GM23338 (cell line): ENCODE measurements at regions not wholly inside any gene's neighbourhood (a gene's known extent, or its start where the extent isn't known, plus 50 kb on each side); places are given as distances from the start of the nearest gene placed in this dataset.

Experiments used
- ATAC-seq: fragments of 200-7000 bp; cut with Tn5 transposase; 3 replicates; pipeline ENCODE4 v1.9.1; 2020
- DNase-seq: peaks from one replicate; pipeline ENCODE4 v3.0.0-alpha.2; 2015; ENCODE audit warnings: low spot score
- H2AFZ ChIP-seq: fragments of 200-600 bp; sonication (generic); 2 replicates; pipeline ENCODE4 v1.8.0; 2016; ENCODE audit warnings: antibody characterized with exemption, mild to moderate bottlenecking, moderate library complexity
- H3F3A ChIP-seq: fragments of 200-600 bp; sonication (generic); replicated peaks from 2 replicates; pipeline ENCODE4 v1.8.0; 2017; ENCODE audit warnings: antibody characterized with exemption, mixed run types, low read depth
- H3K27ac ChIP-seq: fragments of 200-600 bp; sonication (generic); 2 replicates; pipeline ENCODE4 v1.6.1; 2016; ENCODE audit warnings: low read depth
- H3K27me3 ChIP-seq: fragments of 200-600 bp; sonication (generic); 2 replicates; pipeline ENCODE4 v1.8.0; 2016; ENCODE audit warnings: mild to moderate bottlenecking, mixed run types, moderate library complexity; ENCODE audit not compliant: insufficient read depth
- H3K36me3 ChIP-seq: fragments of 200-600 bp; sonication (generic); 2 replicates; pipeline ENCODE4 v1.8.0; 2016; ENCODE audit warnings: mild to moderate bottlenecking; ENCODE audit not compliant: insufficient read depth
- H3K4me1 ChIP-seq: fragments of 200-600 bp; sonication (generic); 2 replicates; pipeline ENCODE4 v1.8.0; 2016; ENCODE audit warnings: mild to moderate bottlenecking, moderate library complexity; ENCODE audit not compliant: insufficient read depth
- H3K4me2 ChIP-seq: fragments of 200-600 bp; sonication (generic); 2 replicates; pipeline ENCODE4 v1.7.1; 2017; ENCODE audit warnings: mixed run types
- H3K4me3 ChIP-seq: fragments of 200-600 bp; sonication (generic); 2 replicates; pipeline ENCODE4 v1.6.1; 2016; ENCODE audit warnings: mixed run types
- H3K79me2 ChIP-seq: fragments of 200-600 bp; sonication (generic); replicated peaks from 2 replicates; pipeline ENCODE4 v1.8.0; 2017; ENCODE audit warnings: mild to moderate bottlenecking; ENCODE audit not compliant: insufficient read depth
- H3K9me2 ChIP-seq: fragments of 200-600 bp; sonication (generic); 2 replicates; pipeline ENCODE4 v1.8.0; 2017; ENCODE audit not compliant: insufficient read depth
- H4K20me1 ChIP-seq: fragments of 200-600 bp; sonication (generic); replicated peaks from 2 replicates; pipeline ENCODE4 v1.8.0; 2017; ENCODE audit warnings: mild to moderate bottlenecking; ENCODE audit not compliant: insufficient read depth
- H3K27ac Mint-ChIP-seq: 2 replicates; pipeline ENCODE4 v1.8.0; 2020; ENCODE audit warnings: inconsistent platforms, mild to moderate bottlenecking, moderate library complexity, mixed read lengths
- H3K27me3 Mint-ChIP-seq: 3 replicates; pipeline ENCODE4 v1.8.0; 2022; ENCODE audit warnings: low read depth, mild to moderate bottlenecking, moderate library complexity, mixed read lengths, inconsistent platforms; ENCODE audit not compliant: insufficient read depth, poor library complexity
- H3K36me3 Mint-ChIP-seq: 3 replicates; pipeline ENCODE4 v1.8.0; 2021; ENCODE audit warnings: low read depth, mild to moderate bottlenecking, inconsistent platforms, moderate library complexity, mixed read lengths
- H3K4me1 Mint-ChIP-seq: 3 replicates; pipeline ENCODE4 v1.8.0; 2020; ENCODE audit warnings: mild to moderate bottlenecking, inconsistent platforms, mixed read lengths
- H3K4me3 Mint-ChIP-seq: 3 replicates; pipeline ENCODE4 v1.8.0; 2021; ENCODE audit warnings: moderate library complexity, mild to moderate bottlenecking, inconsistent platforms, mixed read lengths
- H3K9me3 Mint-ChIP-seq: 3 replicates; pipeline ENCODE4 v1.8.0; 2020; ENCODE audit warnings: moderate library complexity, mild to moderate bottlenecking, inconsistent platforms, mixed read lengths
- ETS1 ChIP-seq: IDR thresholded peaks from 2 replicates; pipeline ENCODE4 v1.6.1; 2016; ENCODE audit warnings: antibody characterized with exemption
- EZH2 ChIP-seq: fragments of 200-600 bp; sonication (generic); IDR thresholded peaks from one replicate; pipeline ENCODE4 v1.8.0; 2017; ENCODE audit warnings: antibody characterized with exemption, mild to moderate bottlenecking, low read depth; ENCODE audit not compliant: unreplicated experiment
- EZH2phosphoT487 ChIP-seq: fragments of 200-600 bp; sonication (generic); IDR thresholded peaks from one replicate; pipeline ENCODE4 v1.8.1; 2018; ENCODE audit warnings: antibody characterized with exemption; ENCODE audit not compliant: unreplicated experiment
- POLR2AphosphoS5 ChIP-seq: IDR thresholded peaks from 2 replicates; pipeline ENCODE4 v1.6.1; 2016; ENCODE audit warnings: antibody characterized with exemption, low read depth
- STAT1 ChIP-seq: IDR thresholded peaks from one replicate; pipeline ENCODE4 v1.6.1; 2016; ENCODE audit warnings: antibody characterized with exemption; ENCODE audit not compliant: unreplicated experiment
- ZNF114 ChIP-seq: fragments of 250-450 bp; sonication (Bioruptor Pico); IDR thresholded peaks from 2 replicates; pipeline ENCODE4 v1.5.0; 2020; ENCODE audit warnings: mild to moderate bottlenecking, moderate library complexity
- ZNF331 ChIP-seq: fragments of 250-450 bp; sonication (Bioruptor Pico); IDR thresholded peaks from 2 replicates; pipeline ENCODE4 v1.5.0; 2020; ENCODE audit warnings: low read depth, mild to moderate bottlenecking, moderate library complexity
- TF ChIP-seq, protein P1 (sequence below): IDR thresholded peaks from one replicate; pipeline ENCODE4 v1.6.1; 2018; ENCODE audit warnings: antibody characterized with exemption; ENCODE audit not compliant: unreplicated experiment
- TF ChIP-seq, protein P2 (sequence below): fragments of 250-450 bp; sonication (Bioruptor Pico); IDR thresholded peaks from 2 replicates; pipeline ENCODE4 v1.5.0; 2020; ENCODE audit warnings: mild to moderate bottlenecking, moderate library complexity

DNA sequence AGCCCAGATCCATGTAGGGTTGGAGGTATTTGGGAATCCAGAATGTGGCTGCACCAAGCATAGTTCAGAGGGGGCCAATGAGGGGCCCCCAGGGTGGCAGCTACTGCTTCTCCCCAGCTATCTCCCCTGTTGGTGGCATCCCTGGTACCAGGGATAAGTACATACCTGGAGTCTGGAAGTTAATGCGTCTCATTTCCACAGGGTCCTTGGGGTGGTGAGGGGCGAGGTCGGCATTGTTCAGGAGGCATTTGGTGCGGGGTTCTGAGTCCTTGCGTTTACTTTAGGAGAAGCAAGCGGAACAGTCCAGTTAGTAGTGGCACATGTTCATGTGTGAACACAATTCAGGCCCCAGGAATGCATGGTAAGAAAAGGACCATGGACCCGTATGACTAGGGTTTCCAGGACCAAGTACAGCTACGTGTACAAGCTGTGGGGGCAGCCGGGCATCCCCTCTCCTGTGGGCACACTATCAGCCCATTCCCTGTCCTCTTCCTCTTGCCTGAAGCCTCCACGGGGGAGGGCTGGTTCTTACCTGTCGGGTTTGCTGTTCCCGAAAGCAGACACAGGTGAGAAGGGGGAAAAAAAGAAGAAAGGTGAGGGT, 122.3 kb downstream of the PTPRS start (continued):
- TF ChIP-seq, protein P1, sequence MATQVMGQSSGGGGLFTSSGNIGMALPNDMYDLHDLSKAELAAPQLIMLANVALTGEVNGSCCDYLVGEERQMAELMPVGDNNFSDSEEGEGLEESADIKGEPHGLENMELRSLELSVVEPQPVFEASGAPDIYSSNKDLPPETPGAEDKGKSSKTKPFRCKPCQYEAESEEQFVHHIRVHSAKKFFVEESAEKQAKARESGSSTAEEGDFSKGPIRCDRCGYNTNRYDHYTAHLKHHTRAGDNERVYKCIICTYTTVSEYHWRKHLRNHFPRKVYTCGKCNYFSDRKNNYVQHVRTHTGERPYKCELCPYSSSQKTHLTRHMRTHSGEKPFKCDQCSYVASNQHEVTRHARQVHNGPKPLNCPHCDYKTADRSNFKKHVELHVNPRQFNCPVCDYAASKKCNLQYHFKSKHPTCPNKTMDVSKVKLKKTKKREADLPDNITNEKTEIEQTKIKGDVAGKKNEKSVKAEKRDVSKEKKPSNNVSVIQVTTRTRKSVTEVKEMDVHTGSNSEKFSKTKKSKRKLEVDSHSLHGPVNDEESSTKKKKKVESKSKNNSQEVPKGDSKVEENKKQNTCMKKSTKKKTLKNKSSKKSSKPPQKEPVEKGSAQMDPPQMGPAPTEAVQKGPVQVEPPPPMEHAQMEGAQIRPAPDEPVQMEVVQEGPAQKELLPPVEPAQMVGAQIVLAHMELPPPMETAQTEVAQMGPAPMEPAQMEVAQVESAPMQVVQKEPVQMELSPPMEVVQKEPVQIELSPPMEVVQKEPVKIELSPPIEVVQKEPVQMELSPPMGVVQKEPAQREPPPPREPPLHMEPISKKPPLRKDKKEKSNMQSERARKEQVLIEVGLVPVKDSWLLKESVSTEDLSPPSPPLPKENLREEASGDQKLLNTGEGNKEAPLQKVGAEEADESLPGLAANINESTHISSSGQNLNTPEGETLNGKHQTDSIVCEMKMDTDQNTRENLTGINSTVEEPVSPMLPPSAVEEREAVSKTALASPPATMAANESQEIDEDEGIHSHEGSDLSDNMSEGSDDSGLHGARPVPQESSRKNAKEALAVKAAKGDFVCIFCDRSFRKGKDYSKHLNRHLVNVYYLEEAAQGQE = no peak
- no peak for TF ChIP-seq EZH2

- no peak for TF ChIP-seq STAT1
- no peak for TF ChIP-seq ETS1
- TF ChIP-seq EZH2phosphoT487 = no peak
- no peak for TF ChIP-seq ZNF114
- TF ChIP-seq POLR2AphosphoS5 = no peak
- TF ChIP-seq ZNF331 (CRISPR knock-in tag) = no peak
- no peak for TF ChIP-seq EZH2
- TF ChIP-seq, protein P2, sequence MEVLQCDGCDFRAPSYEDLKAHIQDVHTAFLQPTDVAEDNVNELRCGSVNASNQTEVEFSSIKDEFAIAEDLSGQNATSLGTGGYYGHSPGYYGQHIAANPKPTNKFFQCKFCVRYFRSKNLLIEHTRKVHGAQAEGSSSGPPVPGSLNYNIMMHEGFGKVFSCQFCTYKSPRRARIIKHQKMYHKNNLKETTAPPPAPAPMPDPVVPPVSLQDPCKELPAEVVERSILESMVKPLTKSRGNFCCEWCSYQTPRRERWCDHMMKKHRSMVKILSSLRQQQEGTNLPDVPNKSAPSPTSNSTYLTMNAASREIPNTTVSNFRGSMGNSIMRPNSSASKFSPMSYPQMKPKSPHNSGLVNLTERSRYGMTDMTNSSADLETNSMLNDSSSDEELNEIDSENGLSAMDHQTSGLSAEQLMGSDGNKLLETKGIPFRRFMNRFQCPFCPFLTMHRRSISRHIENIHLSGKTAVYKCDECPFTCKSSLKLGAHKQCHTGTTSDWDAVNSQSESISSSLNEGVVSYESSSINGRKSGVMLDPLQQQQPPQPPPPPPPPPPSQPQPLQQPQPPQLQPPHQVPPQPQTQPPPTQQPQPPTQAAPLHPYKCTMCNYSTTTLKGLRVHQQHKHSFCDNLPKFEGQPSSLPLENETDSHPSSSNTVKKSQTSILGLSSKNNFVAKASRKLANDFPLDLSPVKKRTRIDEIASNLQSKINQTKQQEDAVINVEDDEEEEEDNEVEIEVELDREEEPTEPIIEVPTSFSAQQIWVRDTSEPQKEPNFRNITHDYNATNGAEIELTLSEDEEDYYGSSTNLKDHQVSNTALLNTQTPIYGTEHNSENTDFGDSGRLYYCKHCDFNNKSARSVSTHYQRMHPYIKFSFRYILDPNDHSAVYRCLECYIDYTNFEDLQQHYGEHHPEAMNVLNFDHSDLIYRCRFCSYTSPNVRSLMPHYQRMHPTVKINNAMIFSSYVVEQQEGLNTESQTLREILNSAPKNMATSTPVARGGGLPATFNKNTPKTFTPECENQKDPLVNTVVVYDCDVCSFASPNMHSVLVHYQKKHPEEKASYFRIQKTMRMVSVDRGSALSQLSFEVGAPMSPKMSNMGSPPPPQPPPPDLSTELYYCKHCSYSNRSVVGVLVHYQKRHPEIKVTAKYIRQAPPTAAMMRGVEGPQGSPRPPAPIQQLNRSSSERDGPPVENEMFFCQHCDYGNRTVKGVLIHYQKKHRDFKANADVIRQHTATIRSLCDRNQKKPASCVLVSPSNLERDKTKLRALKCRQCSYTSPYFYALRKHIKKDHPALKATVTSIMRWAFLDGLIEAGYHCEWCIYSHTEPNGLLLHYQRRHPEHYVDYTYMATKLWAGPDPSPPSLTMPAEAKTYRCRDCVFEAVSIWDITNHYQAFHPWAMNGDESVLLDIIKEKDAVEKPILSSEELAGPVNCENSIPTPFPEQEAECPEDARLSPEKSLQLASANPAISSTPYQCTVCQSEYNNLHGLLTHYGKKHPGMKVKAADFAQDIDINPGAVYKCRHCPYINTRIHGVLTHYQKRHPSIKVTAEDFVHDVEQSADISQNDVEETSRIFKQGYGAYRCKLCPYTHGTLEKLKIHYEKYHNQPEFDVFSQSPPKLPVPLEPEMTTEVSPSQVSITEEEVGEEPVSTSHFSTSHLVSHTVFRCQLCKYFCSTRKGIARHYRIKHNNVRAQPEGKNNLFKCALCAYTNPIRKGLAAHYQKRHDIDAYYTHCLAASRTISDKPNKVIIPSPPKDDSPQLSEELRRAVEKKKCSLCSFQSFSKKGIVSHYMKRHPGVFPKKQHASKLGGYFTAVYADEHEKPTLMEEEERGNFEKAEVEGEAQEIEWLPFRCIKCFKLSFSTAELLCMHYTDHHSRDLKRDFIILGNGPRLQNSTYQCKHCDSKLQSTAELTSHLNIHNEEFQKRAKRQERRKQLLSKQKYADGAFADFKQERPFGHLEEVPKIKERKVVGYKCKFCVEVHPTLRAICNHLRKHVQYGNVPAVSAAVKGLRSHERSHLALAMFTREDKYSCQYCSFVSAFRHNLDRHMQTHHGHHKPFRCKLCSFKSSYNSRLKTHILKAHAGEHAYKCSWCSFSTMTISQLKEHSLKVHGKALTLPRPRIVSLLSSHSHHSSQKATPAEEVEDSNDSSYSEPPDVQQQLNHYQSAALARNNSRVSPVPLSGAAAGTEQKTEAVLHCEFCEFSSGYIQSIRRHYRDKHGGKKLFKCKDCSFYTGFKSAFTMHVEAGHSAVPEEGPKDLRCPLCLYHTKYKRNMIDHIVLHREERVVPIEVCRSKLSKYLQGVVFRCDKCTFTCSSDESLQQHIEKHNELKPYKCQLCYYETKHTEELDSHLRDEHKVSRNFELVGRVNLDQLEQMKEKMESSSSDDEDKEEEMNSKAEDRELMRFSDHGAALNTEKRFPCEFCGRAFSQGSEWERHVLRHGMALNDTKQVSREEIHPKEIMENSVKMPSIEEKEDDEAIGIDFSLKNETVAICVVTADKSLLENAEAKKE (CRISPR knock-in tag) = no peak
- Mint-ChIP-seq H3K9me3 (no peaks in the 10 kb centered on the region; the same call in 1 of the 3 replicates), H3K4me1 (no peaks in the 10 kb centered on the region), H3K27ac (no peak overlapping the region), H3K27me3 (peaks cover 18% of the 10 kb centered on the region), H3K36me3 (peaks cover 64% of the 10 kb centered on the region), H3K4me3 (no peak overlapping the region)
- Histone ChIP-seq H3K27ac (no peak overlapping the region), H2AFZ (no peak overlapping the region), H3K9me2 (no peaks in the 10 kb centered on the region), H3K27me3 (no peaks in the 10 kb centered on the region), H3K79me2 (no peaks in the 10 kb centered on the region), H3K4me1 (no peaks in the 10 kb centered on the region), H3K4me3 (no peak overlapping the region), H3K4me2 (no peak overlapping the region), H3K36me3 (peaks cover 57% of the 10 kb centered on the region), H4K20me1 (peaks cover 7% of the 10 kb centered on the region), H3F3A (no peaks in the 10 kb centered on the region)
- ATAC-seq (no peak), DNase-seq (no peak)
Measured at GRCh38 chr19:5217171-5217570, 123.4 kb downstream of the PTPRS start.
